IMR-90 (cell line): ENCODE measurements at regions not wholly inside any gene's neighbourhood (a gene's known extent, or its start where the extent isn't known, plus 50 kb on each side); places are given as distances from the start of the nearest gene placed in this dataset.

Source experiments
- FOS ChIP-seq: fragments of 150-350 bp; IDR thresholded peaks from 2 replicates; pipeline ENCODE4 v1.6.1; 2016; ENCODE audit warnings: low read depth, low read length
- MXI1 ChIP-seq: IDR thresholded peaks from 2 replicates; pipeline ENCODE4 v1.6.1; 2012; ENCODE audit warnings: low read depth, mild to moderate bottlenecking, low read length, moderate library complexity, borderline replicate concordance
- POLR2A ChIP-seq: IDR thresholded peaks from 2 replicates; pipeline ENCODE4 v1.6.1; 2012; ENCODE audit warnings: mild to moderate bottlenecking, low read depth, low read length
- RFX5 ChIP-seq: IDR thresholded peaks from 2 replicates; pipeline ENCODE4 v1.8.0; 2012; ENCODE audit warnings: low read depth, mild to moderate bottlenecking, low read length, moderate library complexity
- TF ChIP-seq, protein P1 (sequence below): conservative IDR thresholded peaks from 2 replicates; pipeline ENCODE4 v1.5.1; 2012; ENCODE audit warnings: mild to moderate bottlenecking, low read depth, low read length, improper control_type of control experiment

- TF ChIP-seq FOS (no peak), POLR2A (no peak), RFX5 (no peak), MXI1 (no peak)
- TF ChIP-seq, protein P1, sequence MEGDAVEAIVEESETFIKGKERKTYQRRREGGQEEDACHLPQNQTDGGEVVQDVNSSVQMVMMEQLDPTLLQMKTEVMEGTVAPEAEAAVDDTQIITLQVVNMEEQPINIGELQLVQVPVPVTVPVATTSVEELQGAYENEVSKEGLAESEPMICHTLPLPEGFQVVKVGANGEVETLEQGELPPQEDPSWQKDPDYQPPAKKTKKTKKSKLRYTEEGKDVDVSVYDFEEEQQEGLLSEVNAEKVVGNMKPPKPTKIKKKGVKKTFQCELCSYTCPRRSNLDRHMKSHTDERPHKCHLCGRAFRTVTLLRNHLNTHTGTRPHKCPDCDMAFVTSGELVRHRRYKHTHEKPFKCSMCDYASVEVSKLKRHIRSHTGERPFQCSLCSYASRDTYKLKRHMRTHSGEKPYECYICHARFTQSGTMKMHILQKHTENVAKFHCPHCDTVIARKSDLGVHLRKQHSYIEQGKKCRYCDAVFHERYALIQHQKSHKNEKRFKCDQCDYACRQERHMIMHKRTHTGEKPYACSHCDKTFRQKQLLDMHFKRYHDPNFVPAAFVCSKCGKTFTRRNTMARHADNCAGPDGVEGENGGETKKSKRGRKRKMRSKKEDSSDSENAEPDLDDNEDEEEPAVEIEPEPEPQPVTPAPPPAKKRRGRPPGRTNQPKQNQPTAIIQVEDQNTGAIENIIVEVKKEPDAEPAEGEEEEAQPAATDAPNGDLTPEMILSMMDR = no peak
Measured at GRCh38 chr4:157776930-157777528, 395.8 kb downstream of the GASK1B start.
